ENCODE measurements at regions not wholly inside any gene's neighbourhood (a gene's known extent, or its start where the extent isn't known, plus 50 kb on each side); places are given as distances from the start of the nearest gene placed in this dataset.

DNA sequence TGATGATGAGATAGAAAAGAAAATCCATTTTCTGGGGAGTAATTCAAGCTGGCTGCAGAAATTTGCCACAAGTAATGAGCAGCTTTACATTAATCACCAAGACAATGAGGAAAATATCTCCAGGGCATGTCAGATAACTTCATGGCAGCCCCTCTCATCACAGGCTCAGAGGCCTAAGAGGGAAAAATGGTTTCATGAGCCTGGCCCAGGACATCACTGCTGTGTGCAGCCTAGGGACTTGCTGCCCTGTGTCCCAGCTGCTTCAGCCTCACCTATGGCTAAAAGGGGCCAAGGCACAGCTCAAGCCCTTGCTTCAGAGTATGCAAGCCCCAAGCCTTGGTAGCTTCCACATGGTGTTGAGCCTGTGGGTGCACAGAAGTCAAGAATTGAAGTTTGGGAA lies 161.7 kb downstream of the OPA1 start:
- DNase-seq (ENCODE audit: low read depth in 2 of 3, low spot score in 2 of 3): no peak

DNA sequence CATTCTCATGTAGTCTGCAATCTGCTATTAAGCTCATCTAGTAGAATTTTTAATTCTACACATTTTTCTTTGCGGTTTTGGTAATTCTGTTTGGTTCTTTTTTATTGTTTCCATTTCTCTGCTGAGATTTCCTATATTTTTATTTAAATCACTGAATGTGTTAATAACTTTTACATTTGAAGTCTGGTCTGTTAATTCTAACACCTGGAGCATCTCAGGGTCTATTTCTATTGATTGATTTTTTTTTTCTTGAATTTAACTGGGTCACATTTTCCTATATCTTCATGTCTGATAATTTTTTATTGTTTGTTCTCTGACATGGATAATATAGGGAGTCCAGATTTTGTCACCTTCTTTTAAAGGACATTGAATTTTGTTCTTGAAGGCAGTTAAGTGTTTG lies 163.5 kb downstream of the OPA1 start:
- no peak for DNase-seq (ENCODE audit: low read depth in 2 of 3, low spot score in 2 of 3)

DNA sequence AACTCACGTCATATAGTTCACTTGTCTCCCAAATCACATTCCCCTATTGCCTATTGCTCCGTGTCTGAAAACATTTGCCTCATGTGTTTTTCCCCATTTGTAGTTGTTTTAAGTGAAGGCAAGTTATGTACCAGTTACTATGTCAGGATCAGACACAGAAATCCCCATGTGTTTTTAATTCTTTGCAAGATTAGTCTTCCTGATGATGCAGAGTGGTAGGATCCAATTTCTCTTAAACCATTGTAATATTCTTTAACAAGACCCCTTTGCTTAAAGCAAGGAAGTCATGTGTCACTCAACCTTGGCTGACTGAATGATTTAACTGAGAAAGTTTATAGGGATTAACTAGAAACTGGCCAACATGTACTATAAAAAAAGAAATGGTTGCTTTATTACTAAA lies 164.4 kb downstream of the OPA1 start:
- DNase-seq (ENCODE audit: low read depth in 2 of 3, low spot score in 2 of 3): no peak

DNA sequence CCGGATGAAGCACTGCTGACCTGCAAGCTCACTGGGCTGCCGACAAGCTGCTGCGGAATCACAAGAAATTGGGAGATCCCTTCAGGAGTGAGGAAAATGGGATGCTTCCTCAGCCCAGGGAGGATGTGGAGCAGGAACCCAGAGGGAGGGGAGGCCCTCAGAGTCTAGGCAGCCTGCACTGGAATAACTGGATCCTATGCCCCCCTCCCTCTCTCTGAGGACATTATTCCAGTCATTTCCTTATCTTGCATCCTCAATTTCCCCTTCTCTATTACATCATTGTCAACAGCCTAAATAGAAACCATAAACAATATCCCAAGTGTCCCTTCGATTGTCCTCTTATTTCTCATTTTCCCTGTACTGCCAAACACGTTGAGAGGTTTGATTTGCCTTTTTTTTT lies 169.0 kb downstream of the OPA1 start:
- DNase-seq (ENCODE audit: low read depth in 2 of 3, low spot score in 2 of 3): no peak

DNA sequence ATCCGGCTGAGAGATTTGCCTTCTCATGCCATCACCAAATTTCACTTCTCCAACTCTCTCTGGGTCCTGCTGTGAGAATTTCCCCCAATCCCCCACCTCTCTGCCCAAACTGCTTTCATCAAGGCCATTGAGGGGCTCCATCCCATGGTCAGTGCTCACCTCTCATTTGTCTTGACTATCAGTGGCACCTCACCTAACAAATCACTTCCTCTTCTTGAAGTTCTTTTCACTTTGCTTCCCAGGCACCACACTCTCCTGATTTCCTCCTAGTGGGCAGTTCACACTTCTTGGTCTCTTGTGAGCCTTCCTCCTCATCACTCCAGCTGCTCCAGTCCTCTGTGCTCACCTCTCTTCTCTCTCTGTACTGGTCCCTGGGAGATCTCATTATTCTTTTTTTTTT lies 169.6 kb downstream of the OPA1 start:
- DNase-seq (ENCODE audit: low read depth in 2 of 3, low spot score in 2 of 3): no peak

DNA sequence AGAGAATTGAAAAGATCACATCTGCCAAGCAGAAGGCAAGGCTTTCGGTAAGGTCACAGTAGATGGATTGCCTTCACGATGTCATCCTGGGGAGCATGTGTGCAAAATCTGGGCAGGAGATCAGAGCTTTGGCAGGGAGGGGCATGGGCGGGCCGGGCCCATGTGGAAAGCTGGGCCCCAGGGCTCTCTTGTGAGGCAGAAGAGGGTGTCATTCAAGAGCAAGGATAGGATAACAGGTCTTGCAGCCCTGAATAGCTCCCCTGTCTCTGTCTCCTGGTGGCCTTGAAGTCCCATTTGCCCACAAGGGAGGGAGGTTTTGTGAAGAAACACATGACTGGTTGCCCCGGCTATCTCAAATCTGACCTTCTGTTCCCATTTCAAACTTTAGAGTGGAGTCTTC lies 172.0 kb downstream of the OPA1 start:
- DNase-seq (ENCODE audit: low read depth in 2 of 3, low spot score in 2 of 3): no peak

DNA sequence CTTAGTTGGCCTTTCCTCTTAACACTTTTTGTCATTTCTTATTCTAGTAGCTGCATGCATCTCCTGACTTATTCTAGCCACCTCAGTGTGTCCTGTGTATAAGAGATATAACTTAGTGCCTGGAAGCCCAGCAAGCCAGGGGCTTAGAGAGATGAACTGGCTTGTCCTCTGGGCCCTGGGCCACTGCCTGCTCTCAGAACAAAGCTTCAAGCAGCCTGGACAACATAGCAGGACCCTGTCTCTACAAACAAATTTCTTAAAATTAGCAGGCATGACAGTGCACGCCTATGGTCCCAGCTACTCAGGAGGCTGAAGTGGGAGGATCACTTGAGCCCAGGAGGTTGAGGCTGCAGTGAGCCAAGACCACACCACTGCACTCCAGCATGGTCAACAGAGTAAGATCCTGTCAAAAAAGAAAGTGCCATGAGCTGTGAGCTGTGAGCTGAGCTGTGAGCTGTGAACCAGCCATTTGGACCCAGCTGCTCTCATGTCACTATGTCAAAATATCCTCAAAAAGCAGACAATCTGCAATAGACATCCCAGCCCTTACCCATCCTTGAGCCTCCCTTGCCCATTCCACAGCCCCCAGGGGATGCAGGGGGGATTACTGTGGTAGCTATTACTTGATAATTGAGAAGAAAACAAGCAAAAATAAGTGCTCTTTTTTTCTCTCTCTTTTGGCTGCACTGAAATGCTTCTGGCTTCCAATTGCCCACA lies 174.5 kb downstream of the OPA1 start:
- DNase-seq (ENCODE audit: low read depth in 2 of 3, low spot score in 2 of 3): no peak

DNA sequence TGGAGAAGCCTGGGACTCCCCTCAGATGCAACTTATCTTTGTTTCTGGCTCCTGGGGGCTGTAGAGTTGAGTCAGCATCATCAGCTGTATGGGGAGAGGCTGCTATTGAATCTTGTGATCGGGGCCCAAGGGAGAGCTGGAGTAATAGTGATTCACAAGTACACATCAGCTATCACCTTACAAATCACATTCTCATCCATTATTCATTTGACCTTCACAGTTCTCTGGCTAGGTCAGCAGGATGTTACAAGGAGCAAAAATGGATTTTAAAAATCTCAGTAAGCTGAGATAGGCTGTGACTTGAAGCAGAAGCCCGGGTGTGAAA lies 175.0 kb downstream of the OPA1 start:
- no peak for DNase-seq (ENCODE audit: low read depth in 2 of 3, low spot score in 2 of 3)

DNA sequence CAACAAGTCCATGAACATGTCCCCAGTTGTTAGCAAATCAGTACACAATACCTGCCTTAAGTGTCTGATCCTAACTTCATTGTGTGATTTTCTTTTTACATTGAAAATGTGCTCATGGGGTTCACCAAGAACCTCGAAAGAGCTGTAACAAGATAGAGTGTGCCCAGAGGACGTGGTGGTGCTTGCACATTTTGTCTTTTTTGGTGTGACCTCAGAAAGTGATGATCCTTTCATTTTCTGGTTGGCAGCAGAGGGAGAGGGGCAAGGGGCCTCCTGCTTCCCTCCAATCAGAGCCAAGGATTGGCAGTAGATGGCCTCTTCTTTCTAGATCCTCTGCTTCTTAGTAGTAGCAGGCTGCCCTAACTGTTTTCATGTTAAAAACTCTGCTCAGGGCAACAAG lies 176.4 kb downstream of the OPA1 start:
- no peak for DNase-seq (ENCODE audit: low read depth in 2 of 3, low spot score in 2 of 3)

DNA sequence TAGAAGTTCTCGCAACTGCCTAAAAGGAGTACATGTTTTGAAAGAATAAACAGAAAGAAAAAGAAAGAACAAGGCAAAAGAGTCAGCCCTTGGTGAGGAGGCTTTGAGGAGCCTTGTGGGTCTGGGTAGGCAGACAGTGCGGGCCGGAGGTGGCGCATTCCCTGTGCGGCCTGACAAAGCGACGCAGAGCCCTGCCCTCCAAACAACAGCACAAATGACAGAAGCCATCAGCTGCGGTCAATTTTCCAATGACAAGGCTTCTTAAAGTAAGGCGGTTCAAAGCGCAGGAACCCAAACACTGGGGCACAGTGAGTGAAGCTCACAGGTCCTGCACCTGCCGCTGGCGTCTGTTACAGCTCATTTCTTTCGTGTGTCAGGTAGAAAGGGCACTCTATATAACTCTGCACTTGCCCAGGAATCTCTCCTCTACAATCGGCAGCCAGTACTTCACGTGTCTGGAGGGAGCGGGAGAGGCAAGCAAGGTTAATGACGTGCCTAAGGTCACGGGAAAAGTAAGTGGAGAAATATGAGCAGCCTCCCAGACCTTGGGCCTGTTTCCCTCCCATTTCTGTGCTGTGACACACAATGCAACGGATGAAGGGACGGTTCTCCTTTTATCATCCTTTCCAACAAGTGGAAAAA lies 178.1 kb downstream of the OPA1 start:
- no peak for DNase-seq (ENCODE audit: low read depth in 2 of 3, low spot score in 2 of 3)

DNA sequence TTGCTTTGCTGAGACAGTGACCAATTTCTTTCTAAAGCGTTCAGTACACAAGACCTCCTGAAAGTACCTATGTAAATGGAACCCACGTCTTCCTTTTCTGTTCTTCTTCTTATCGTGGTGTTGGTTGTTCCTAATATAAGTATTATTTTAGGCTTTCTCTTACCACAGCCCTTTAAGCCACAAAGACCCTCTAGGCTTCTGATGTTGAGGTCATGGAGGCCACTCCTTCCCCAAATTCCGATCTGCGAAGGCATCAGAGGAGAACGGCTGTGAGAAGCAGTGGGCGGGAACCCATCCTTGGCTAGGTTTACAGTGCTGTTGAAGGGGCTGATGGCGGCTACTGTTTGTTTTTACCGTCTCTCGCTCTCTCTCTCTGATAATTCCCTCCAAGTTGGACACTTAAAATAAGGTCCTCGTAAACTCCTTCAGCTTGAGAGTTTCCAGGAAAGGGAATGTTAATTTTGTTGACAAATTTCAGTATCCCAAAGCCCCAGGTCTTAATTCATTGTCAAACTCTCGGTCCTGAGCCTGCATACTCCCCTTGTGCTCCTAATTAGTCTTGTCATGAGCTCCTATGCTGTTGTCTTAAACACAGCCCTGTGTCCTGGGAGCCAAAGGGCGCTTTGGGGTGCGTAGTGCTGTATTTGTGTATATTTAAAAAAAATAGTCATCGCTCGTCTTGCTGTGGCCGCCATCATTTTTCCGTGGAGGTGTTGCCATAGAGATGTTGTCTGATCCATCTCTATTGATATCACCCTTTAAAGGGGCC lies 178.8 kb downstream of the OPA1 start:
- no peak for DNase-seq (ENCODE audit: low read depth in 2 of 3, low spot score in 2 of 3)

DNA sequence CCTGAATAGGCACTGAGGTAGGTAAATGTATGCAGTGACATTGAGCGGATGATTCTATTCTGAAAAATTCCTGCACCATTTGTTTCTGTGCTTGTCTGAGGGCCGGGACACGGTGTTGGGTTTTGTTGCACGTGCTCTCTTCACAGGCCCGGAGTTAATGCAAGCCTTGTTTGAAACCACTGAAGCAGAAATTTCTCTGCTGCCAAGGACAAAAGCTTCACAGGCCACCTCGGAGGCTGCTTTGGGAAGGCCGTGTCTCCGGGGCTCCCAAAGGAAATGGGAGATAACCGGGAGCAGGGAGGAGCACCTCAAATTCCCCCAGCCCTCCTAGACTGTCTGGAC lies 179.4 kb downstream of the OPA1 start:
- no peak for DNase-seq (ENCODE audit: low read depth in 2 of 3, low spot score in 2 of 3)

DNA sequence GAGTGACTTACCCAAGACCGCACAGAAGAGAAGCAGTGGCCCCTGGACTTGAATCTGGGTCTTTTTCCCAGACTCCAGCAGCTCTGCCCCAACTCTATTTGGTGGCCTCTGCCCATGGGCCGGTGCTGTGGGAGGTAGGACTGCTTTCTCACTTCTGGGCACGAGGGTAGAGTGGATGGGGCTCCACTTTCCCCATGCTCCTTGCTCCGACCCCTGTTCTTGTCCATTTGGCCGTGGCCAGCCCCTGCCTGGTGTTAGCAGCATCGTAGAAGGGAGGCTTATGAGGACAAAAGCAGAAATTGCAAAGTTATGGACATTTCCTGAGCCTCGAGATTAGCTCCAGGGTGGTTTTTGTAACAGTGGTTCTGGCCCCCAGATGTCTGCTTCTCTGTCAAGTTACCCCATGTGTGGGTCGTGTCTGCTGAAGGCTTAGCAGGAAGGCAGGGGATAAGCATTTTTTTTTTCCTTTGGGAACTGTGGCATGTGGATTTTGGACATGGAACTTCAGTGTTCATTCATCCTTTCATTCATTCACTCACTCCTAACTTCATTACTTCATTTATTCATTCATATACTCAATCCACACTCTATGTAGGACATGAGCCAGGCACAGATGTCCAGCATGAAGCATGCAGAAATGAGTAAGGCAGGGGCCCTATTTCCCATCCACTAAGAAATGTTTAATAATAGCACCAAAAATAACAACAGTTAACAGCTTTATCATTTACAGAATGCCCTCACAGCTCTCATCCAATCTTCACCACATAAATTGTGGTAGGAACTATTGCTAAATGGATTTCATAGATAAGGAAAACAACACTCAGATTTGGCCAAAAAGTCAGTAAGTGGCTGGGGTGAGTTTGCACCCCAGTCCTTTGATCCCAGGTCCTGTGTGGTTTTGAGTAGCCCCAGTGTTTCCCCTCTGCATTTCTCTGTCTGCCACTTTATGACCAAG lies 180.5 kb downstream of the OPA1 start:
- DNase-seq (ENCODE audit: low read depth in 2 of 3, low spot score in 2 of 3): no peak

DNA sequence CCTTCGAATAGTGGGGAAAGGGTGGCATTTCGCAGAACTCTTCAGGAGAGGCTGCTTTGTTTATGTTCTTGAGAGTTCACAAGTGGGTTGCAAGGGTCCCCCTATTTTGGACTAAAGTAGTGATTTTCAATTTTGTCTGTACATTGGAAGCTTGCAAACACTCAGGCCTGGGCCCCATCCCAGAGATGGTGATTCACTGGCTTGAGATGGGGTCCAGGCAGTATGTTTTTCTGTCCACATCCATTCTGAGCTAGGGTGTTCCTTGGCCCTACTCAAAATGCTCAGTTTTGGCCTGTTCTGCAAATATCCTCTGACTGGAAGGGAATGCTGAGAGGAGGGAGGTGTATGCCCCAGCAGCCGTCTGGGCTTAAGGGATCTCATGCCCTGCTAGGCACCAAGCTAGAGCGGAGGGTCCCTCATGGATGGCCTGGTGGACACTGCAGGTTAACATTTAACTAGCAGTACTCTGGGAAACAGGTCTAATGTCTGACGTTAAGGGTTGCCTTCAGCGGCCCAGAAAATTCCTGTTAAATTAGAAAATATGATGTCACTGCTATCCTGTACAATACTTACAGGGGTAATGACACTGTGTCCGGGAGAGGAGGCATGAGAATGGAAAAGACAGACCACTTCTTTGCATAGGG lies 181.4 kb downstream of the OPA1 start:
- DNase-seq (ENCODE audit: low read depth in 2 of 3, low spot score in 2 of 3): no peak

DNA sequence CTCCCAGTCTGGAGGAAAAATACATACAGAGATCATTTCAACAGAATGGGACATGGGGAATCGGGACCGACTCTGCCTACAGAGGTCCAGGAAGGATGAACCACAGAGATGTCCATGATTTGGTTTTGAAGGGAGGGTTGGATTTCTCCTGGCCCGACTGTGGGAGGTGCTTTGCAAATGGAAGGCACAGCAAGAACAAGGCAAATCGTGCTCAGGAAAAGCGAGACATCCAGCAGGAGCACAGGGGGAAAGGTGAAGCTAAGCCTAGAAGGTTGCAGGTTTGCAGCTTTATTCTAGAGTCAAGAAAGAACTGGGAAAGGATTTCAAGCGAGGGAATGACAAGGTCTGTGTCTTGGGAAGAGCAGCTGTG lies 181.9 kb downstream of the OPA1 start:
- no peak for DNase-seq (ENCODE audit: low read depth in 2 of 3, low spot score in 2 of 3)

DNA sequence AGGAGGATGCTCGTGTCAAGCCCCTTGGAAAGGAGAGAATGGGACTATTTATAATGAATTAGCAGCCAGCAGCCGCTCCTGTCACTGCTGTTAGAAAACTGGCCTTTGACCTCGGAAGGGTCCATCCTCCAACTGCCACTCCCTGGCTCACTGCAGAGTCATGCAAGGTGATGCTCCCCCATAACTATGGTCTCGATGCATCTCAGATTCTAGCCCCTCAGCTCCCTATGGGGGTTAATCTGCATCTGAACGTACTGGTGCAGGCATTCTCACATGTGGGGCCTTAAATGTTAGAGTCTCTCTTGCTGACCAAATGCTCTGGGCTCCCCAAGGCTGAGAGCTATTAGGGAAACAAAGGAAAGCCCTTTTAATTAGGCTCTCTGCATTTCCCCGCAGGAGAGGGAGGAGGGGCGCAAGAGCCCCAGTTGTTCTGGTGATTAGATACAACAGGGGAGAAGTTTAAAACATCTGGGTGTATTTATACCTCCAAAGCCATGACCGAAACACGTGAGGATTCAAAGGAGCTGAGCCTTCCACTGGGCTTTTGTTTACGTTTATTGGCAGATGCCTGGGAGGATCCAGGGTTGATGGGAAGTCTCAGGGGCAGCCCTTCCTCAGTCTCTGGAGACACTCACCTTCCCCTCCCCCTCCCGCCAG lies 182.5 kb downstream of the OPA1 start:
- no peak for DNase-seq (ENCODE audit: low read depth in 2 of 3, low spot score in 2 of 3)

DNA sequence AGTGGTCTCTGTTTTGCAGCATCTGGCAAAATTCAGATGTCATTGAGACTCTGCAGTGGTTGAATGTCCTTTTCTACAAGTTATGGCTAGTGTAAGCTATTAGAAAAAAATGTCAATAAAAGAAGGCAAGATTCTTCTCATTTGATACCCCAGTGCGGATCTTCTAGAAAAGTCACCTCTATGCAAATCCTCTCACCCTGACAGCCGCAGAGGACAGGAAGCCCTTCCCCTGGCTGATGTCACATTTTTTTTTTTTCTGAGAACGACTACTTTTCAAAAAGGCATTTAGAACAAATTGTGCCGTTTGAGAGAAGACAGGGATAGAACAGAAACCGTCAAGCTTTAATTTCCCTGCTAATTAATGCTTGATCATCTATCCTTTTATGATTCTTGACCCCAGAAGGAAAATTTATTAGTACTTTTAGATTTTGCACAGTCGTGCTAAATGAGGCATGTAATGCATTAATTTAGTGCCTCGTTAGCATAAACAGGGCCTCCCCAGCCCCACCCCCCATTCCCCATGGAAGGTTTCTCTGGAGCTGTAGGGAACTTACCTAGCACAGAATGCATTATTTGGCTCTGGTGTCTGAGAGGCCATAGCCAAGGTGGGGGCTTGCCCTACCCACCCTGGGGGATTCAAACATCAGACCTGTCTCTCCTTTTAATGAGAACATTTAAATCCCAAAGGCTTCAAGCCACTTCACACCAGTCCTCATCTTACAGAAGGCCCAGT lies 183.8 kb downstream of the OPA1 start:
- no peak for DNase-seq (ENCODE audit: low read depth in 2 of 3, low spot score in 2 of 3)

DNA sequence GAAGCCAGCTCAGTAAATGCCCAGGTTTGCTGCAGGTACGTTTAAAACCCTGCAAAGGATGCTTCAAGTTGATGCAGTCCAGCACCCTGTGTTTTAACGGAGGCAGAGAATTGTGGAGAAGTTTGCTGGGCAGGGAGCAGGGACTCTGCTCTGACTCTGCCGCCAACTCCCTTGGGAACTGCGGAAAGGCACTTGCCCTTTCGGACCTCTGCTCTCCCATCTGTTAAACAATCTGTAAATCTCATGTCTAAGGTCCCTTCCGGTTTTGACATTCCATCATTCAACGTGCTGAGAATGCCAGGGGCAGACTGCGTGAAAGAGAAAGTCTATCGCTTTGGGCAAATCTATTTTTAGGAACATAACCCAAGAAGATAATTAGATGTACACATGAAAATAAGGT lies 184.5 kb downstream of the OPA1 start:
- DNase-seq (ENCODE audit: low read depth in 2 of 3, low spot score in 2 of 3): no peak

DNA sequence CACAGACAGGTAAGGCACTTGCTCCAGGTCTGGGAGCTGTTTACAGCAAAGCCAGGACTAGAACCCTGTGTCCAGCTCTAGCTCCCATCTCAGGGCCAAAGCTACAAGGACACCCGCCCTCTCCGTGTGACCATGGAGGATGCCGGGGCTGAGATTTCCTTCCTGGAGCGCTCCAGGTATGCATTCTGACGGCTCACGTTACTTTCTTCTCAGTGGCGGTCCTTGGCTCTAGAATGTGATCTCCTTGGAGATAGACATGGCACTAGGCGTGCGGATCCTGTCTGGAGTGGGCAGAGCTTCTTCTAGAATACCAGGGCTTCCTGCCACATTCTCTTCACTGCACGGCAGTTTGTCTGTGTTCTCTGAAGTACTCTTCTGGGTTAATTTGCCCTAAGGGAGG lies 185.7 kb downstream of the OPA1 start:
- DNase-seq (ENCODE audit: low read depth in 2 of 3, low spot score in 2 of 3): no peak

DNA sequence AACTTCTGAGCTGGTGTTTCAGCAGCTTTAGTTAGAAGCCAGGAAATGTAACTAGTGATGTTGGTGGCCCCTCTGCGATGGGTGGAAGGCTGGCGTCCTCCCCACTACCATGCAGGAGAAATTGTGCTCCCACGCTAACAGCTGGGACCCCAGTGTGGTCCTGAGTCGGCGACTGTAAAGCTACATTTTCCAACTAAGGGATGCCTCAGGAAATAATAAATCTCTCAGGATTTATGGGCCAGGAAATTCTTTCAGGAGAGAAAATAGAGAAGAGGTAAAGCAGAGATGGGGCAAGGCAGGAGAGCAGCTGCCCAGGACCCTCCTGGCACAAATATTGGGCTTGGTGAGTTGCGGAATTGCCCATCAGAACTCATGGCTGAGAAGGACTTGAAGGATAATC lies 186.9 kb downstream of the OPA1 start:
- DNase-seq (ENCODE audit: low read depth in 2 of 3, low spot score in 2 of 3): no peak

Data from activated CD8-positive, alpha-beta memory T cell treated with anti-CD3 and anti-CD28 coated beads for 48 hours (primary cell).